ENCODE measurements at regions not wholly inside any gene's neighbourhood (a gene's known extent, or its start where the extent isn't known, plus 50 kb on each side); places are given as distances from the start of the nearest gene placed in this dataset.

DNA sequence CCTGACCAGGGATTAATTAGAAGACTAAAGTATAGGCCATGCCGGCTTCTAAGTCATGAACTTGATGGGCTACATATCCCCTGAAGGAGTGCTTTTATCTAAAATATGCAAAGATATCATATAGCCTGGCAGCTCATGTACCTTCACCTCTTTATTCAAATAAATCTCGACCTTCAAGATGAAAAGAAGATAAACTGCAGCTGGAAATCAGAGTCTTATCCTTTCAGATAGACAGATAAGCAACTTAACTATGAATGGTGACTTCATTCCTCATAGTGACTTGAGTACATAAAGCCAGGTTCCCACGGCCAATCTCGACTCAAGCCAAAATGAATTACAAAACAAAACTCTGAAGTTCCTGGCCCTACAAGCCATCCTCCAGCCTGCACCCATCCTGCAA is 165.3 kb upstream of the KLHL29 start:
- no peak for DNase-seq

DNA sequence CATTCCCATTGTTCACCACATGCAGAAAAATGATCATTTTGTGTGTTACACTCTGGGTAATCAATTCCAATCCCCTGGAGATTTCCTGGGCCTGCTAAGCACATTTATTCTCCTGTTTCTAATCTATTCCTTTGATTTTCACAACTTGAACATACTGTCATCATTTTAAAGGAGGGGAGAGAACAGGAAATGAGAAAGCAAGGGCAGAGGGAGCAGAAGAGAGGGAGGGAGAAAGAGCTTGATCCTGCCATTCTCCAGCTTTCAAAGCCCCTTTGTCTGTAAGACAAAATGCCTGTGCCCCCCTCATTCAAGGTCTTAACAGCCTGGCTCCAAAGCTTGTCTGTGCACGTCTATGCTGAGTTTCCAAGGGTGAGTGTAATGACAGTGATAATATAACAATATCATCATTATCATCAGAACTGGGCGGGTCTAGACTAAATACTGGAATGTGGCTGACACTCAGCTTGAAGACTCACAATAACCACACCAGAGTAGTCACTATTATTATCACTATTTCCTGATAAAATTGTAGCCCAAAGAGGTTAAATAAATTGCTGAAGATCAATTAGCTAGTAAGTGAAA is 164.4 kb upstream of the KLHL29 start:
- DNase-seq, result no peak

DNA sequence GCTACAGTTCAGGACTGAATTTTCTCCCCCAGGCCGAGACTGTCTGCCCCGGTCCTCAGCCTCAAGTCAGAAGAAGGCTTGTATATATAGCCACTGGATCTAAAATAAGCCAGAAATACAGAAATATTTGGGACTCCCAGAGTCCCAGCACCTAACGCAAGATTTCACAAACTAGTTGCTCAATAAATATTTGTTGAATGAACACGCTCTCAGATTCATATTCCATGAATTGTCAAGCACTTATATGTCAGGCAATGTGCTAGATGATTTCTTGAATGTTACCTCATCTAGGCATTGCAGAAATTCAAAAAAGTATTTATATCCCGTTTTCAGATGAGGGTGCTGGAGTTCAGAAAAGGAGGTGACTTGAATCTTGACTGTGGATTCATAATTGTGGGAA is 163.7 kb upstream of the KLHL29 start:
- no peak for DNase-seq

DNA sequence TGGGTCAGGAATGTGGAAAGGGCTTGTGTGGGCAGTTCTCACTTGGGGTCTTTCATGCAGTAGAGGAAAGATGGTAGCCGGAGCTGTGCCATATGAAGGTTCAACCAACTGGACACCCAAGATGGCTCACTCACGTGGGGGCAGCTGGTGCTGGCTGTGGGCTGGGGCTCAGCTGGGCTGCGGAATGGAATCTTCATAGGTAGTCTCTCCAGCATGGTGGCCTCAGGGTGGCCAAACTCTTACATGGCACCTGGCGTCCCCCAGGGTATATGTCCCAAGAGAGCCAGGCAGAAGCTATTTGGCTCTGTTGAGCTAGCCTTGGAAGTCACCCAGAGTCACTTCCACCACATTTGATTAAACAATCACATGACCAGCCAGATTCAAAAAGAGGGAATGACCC is 163.1 kb upstream of the KLHL29 start:
- DNase-seq, result no peak

DNA sequence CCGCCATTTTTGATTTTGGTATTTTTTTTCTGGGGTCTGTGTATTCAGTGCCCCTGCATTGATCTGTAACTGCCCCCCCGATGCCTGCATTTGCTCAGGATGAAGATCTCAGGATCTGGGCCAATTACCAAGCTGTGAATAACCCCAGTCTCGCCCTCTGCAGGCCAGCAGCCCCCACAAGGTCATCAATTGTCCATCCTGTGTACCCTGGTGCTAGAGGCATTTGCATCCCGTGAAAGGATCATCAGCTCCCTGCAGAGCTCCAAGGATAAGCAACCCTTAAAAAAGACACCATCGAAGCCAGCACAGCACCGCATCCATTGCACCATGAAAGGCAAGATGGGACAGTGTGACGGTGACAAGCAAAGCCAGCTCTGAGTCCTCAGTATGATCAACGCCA is 154.1 kb upstream of the KLHL29 start:
- no peak for DNase-seq

DNA sequence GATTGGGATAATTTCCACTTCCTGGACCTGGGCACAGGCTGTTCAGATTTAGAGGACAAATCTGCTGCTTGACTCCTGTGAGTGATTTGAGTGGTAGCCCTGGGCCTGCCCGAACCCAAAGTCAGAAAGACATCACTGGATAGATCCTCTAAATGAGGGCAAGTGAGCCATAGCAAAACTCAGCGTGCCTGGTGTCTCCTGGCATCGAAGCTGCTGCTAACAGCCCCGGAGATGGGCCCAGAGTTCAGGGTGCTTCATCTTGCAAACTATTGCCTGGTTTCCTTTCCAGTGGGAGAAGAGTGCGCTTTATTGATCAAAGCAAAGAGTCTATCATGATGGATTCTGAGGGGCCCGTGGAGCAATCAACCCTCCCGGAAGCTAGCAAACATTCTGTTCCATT is 153.1 kb upstream of the KLHL29 start:
- DNase-seq, result no peak

DNA sequence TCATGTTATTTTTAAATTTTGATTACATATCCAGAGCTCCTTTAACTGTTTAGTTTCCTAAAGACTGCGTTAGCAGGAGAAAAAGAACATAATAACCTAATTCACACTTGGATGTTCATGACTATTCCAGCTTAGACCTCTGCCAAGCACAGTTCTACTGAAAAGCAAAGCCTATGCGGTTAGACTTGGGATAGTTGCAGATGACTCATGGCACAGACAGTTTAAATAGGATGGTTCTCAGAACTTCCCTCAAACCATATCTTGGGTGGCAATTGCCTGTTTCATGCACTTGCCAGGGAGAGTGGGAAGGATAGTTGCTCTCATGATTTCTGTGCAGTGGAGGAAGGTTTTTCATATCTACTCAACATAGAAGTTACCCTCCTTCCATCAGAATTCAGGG is 149.7 kb upstream of the KLHL29 start:
- DNase-seq, result no peak

DNA sequence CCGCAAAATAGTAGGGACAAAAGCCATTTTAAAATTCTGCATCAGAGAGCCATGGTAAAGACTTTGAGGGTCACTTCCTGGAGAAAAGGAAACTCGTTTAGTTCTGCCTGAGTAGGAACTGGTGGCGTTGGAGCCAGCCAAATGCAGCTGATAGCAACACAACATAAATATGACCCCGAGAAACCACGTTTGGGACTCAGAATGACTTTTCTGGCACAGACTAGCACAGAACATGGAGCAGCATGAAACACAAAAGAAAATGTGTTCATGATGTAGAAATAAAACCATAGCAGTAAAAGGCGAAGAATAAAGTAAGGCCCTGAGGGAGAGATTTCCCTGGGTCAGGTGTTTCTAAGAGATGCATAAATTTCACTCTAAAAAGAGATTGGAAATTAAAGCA is 149.2 kb upstream of the KLHL29 start:
- peak; percentile 39 for DNase-seq

DNA sequence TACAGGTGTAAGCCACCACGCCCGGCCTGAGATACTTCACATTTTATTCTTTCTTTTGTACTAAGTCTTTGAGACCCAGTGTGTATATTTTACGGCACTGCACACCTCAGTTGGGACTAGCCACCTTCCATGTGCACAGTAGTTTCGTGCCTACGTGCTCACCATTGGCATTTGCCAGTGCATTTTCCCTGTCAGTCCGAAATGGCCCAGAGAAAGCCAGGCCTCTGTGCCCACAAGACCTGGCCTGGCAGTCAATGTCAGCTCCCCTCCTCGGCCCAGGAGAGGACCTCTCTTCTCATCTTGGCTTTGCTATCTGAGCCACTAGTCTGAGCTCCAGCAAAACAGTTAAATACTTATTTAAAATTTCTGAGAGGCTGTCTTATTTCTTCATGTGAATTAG is 147.8 kb upstream of the KLHL29 start:
- no peak for DNase-seq

DNA sequence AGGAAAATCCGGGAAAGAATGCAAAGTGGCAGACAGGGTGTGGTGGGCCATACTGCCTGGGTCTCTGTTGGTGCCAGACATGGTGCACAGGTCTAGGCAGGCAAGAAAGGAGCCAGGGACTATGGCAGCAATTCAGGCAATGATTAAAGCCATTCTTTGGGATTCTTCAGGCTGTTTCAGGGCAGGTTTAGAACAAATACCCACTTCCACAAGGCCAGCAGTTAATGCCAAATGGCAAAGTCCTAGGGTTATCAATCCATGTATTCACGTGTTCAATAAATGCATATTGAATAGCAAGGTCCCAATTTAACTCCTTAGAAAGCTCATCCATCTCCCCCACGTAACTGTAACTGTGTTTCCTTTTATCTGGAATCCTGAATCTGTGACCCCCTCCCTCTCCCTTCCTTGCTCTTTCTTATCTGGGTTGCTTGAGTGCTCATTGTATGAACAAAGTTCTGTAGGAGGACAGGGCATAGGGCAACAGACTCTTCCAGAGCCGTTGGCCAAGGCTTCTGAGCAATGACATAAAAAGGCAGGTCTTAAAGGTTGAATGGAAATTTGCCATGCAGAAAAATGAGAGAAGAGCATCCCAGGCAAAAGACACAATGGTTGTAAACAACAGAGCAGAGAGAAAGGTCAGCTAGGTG is 146.8 kb upstream of the KLHL29 start:
- DNase-seq, result no peak

DNA sequence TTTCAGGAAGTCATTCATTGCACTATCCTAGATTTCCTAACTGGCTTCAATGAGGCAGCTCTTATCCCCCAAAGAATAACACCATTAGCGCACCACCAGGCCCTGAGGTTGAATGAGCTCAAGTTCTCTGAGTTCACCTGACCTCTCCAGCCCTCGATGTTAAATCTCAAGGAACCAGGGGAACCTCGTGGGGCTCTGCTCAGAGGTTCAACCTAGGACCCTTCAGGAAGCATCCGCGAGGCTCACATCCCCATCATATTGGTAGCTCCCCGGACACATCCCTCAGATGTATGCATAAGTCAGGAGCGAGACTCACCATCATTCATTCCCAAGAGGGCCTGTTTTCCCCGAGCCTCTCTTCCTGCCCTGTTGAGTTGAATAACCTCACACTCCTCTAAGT is 145.6 kb upstream of the KLHL29 start:
- no peak for DNase-seq

DNA sequence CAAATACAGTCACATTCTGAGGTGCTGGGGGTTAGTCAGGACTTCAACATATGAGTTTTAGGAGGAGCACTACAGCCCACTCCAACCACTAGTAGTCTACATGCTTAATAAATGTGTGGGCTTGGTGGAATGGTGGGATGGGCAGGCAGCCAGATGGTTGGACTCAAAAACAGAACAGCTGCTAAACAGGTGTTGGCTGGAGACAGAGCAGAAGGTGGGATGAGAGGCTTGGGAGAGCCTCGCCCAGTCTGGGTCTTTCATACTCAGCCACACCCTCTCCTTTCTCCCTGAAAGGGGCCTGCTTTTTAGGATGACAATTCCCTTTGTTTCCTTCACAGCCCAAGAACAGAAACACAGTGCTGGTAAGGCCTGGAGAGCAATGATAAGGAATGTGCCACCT is 143.9 kb upstream of the KLHL29 start:
- DNase-seq, result peak; percentile 91

DNA sequence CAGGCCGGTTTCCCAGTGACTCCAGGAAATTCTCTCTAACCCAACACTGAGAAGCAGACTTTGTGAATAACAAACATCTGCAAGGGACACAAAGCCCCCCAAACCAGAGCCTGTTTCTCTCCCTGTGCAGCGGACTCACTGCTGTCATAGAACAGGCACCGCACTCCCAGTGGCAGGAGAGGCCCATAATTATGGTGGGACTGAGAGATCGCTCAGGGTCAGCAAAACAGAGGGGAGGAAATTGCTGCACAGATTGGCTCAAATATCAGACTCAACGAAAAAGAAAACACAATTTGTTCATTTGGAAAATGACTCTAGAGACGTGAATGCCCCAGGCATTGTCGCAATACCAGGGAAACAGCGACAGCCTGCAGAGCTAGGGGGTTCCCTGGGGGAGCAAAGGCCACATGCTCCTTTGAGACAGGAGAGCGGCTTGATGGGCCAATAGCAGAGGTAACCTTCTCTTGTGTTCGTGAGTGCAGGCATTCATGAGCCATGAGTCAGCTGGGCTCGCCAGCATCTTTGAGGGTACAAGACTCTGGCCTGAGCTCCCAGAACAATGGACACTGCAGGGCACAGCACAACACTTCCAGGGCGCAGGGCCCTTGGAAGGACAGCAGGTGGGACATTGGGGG is 143.3 kb upstream of the KLHL29 start:
- peak; percentile 18 for DNase-seq

DNA sequence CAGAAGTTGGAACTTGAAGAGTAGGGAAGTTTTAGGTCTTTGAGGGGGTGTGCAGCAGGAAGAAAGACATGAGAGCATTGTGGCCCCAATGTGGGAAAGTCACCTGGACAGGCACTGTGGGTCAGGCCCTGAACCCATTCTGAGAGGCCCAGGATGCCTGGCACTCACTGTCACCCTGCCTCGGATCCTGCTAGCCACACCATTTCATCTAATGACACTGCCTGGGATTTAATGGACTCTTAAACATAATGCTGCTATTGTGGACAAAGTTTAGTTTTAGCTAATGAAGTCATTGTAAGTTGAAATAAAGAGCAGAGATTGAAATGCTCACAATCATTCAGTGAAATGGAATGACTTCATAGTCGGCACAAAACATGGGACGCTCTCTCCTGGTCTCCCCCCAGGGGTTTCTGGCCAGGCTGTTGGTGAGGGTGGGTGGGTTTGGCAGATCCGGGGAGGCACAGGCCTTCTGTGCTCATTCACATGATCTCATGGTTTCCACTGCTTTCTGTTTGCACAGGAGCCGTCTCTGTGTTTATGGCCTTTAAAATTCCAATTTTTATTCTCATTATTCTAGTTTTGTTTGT is 141.8 kb upstream of the KLHL29 start:
- peak; percentile 40 for DNase-seq

DNA sequence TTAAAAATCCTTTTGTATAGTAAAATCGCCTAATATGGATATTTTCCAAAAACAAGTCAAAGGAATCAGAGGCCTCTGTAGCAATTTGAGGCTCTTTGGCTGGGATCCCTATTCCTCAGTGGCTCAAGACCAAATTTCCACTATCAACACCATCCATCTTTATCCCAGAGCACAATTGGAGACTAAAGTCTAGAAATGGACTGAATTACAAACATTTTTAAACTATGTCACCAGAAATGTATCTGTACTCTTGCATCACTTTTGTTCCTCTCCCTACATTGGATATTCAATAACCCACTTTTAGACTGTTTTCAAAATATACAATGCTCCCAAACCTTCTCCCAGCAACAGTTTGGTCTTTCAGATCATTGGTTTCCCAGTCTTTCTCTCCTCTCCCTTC is 140.4 kb upstream of the KLHL29 start:
- DNase-seq, result peak; percentile 15

DNA sequence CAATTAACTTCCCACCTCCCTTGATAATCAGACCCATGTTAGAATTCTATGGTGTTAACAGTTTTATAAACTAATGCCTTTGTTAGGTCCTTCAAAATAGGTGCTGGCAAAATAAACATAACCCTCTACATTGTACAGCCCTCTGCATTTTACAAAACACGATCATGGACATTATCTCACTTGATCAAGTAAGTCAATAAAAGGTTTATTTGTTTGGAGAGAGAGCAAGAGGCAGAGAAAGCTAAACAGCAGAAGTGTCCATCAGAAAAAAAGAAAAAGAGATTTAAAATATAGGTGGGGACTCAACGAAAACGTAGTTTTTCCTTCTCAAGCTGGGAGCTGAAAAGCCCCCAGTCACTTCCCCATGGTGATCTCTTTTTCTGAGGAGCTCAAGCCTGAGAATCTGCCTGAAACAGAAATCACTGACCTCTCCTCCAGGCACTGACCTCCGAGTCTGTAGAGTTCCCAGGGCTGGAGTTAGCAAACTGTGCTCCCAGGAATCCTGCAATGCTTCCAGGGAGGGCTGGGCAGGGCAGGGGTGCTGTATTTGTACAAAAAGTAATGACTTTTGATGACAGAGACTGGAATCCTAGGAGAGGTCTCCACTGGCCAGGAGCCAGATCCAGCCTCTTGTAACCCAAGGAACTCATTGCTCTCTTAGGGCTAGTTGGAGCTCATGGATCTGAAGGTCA is 137.8 kb upstream of the KLHL29 start:
- no peak for DNase-seq

DNA sequence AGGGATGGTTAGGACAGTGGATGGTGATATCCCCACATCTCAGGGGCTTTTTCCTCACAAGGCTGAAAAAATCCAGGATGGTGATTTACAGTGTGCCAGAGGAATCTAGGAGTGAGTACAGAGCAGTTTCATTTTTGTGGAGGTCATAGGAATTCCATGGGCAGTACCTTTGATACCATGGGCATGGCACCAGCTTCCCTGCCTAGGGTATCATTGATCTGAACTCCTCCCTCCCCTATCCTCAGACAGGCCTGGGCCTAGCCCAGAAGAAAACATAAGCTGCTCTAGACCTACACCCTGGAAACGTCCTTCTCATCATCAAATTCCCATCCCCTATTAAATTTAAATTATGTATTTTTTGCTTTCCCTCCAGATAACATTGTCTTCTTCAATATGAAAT is 136.3 kb upstream of the KLHL29 start:
- DNase-seq, result no peak

DNA sequence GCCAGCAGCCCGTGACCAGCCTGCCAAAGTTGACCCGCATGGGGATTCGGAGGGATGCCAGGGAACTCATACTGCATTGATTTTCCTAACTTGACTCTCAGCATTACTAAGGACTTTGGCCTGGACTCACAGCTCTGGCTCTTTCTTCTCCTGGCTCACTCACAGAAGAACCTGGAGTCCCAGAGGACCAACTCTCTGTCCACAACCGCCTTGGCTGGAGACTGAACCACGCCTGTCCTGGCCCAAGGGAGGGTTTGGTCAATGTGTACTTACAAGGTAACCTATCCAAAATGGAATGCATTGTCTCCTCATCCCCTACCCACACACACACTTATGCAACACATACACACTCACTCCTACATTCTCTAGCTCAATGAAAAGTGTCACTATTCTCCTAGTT is 135.6 kb upstream of the KLHL29 start:
- DNase-seq, result peak; percentile 46

DNA sequence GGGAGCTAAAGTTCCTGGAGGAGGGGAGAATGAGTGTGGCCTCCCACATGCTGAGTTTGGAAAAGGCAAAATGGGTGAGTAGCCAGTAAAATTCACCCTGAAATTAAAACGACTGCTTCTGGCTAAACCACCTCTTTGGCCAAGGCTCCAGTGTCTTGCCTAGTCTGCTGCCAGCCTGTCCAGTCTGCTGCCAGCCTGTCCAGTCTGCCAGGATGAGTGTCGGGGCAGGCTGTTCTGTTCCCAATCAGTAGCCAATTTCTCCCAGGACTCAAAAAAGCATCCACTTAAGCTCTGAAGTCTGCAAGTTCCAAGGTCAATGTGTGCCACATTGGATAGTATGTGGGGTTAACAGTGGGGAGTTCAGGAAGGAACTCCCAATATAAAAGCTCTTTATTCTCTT is 134.6 kb upstream of the KLHL29 start:
- DNase-seq, result no peak

DNA sequence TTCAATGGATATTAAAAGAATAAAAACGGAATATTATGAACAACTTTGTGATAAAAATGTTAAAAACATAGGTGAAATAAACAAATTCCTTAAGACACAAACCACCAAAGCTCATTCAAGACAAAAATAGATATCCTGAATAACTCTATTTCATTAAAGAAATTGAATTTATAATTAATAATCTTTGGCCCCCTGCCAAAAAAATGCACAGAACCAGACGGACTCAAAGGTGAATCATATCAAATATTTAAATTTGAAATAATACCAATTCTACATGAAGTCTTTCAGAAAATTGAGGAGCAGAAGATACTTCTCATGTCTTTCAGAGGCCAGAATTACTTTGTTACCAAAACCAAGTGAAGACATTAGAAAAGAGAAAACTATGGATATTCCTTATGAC is 128.3 kb upstream of the KLHL29 start:
- DNase-seq, result no peak

DNA sequence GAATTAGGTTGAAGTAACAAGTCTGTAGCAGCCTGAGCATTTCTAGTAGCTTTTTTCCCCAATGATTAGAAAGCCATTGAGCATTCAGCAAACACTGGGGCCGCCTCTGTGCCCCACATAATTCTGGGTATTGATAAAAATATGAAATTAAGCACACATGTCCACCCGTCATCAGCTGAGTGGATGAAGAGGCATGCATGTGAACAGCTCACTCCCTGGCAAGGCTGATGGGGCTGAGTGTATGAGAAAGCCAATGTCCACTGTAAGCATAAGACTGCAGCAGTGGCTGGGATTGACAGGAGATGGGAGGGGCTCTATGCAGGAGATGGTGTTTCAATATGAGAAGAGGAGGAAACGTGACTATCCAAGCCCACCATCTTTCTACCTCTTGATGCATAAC is 124.4 kb upstream of the KLHL29 start:
- DNase-seq, result no peak

DNA sequence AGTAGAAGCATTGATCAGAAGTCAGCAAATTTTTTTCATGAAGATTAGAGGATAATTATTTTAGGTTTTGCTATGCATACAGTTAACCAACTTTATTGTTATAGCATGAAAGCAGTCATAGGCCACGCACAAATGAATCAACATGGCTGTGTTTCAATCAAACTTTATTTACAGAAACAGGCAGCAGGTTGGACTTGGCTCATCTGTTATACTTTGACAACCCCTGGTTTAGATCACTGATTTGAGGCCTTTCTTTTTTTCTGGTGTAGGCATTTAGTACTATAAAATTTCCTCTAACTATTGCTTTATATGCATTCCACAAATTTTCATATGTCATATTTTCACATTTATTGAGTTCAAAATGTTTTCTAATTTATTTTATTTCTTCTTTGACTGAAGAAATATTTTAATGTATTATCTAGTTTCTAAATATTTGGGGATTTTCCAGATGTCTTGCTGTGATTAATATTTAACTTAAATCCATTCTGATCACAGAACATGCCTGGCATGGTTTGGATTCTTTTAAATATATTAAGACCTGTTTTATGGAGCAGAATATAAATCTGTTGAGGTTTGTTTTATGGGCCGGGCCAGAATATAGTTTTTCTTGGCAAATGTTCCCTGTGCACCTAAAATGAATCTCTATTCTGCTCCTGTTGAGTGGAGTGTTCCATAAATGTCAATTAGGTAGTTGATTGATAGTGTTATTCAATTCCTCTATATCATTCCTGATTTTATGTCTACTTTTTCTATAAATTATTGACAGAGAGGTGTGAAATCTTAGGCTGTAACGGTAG is 116.3 kb upstream of the KLHL29 start:
- no peak for DNase-seq

All from tongue (tissue), 1 donor.